ENCODE measurements at regions not wholly inside any gene's neighbourhood (a gene's known extent, or its start where the extent isn't known, plus 50 kb on each side); places are given as distances from the start of the nearest gene placed in this dataset.

GRCh38 chr6:50945789-50946188 lies 127.1 kb downstream of the TFAP2B start:
- Histone ChIP-seq H3K9me3 (no peaks in the 10 kb centered on the region), H3K36me3 (no peaks in the 10 kb centered on the region)

GRCh38 chr6:50952092-50952907 lies 133.6 kb downstream of the TFAP2B start:
- Histone ChIP-seq H3K9me3 (no peaks in the 10 kb centered on the region), H3K4me1 (peaks cover 4% of the 10 kb centered on the region), H3K27me3 (no peaks in the 10 kb centered on the region), H3K36me3 (no peaks in the 10 kb centered on the region), H3K27ac (no peak overlapping the region), H3K4me3 (no peak overlapping the region)
- WGBS = 37% methylated on average over 5 of the region's 5 CpGs
- DNase-seq (ENCODE audit: low spot score in 2 of 2) = no peak
- TF ChIP-seq CTCF (IDR thresholded peaks at IDR 0.05) (no peak), POLR2AphosphoS5 (IDR thresholded peaks at IDR 0.05) (no peak), EP300 (IDR thresholded peaks at IDR 0.05) (no peak), POLR2A (IDR thresholded peaks at IDR 0.05) (no peak)

More at GRCh38 chr6:50945789-50946188, 127.1 kb downstream of the TFAP2B start:
- TF ChIP-seq EP300 (IDR thresholded peaks at IDR 0.05) (no peak), POLR2AphosphoS5 (IDR thresholded peaks at IDR 0.05) (no peak), CTCF (IDR thresholded peaks at IDR 0.05) (no peak), POLR2A (IDR thresholded peaks at IDR 0.05) (no peak)
- no peak for DNase-seq (ENCODE audit: low spot score in 2 of 2)
- Histone ChIP-seq H3K27ac (no peak overlapping the region), H3K27me3 (no peaks in the 10 kb centered on the region), H3K4me1 (no peaks in the 10 kb centered on the region), H3K4me3 (no peak overlapping the region)
- 63% methylated on average over 2 of the region's 2 CpGs for WGBS

GRCh38 chr6:50956014-50956413 lies 137.3 kb downstream of the TFAP2B start:
- WGBS = 95% methylated on average over 6 of the region's 6 CpGs
- Histone ChIP-seq H3K36me3 (no peaks in the 10 kb centered on the region), H3K27me3 (no peaks in the 10 kb centered on the region), H3K27ac (no peak overlapping the region), H3K4me1 (peaks cover 4% of the 10 kb centered on the region), H3K4me3 (no peak overlapping the region), H3K9me3 (no peaks in the 10 kb centered on the region)
- no peak for TF ChIP-seq CTCF (IDR thresholded peaks at IDR 0.05)
- TF ChIP-seq POLR2A (IDR thresholded peaks at IDR 0.05) = no peak
- TF ChIP-seq POLR2AphosphoS5 (IDR thresholded peaks at IDR 0.05) = no peak
- no peak for TF ChIP-seq EP300 (IDR thresholded peaks at IDR 0.05)
- DNase-seq (ENCODE audit: low spot score in 2 of 2) = no peak

- Histone ChIP-seq H3K4me3 (no peak overlapping the region), H3K9me3 (no peaks in the 10 kb centered on the region), H3K4me1 (no peaks in the 10 kb centered on the region), H3K27me3 (no peaks in the 10 kb centered on the region), H3K27ac (no peak overlapping the region), H3K36me3 (no peaks in the 10 kb centered on the region)
- no peak for TF ChIP-seq EP300 (IDR thresholded peaks at IDR 0.05)
- no peak for TF ChIP-seq CTCF (IDR thresholded peaks at IDR 0.05)
- DNase-seq (ENCODE audit: low spot score in 2 of 2) = no peak
- WGBS = 81% methylated on average over 1 of the region's 1 CpG
Measured at GRCh38 chr6:50958148-50958697, 139.6 kb downstream of the TFAP2B start.

GRCh38 chr6:50959081-50959641 lies 140.5 kb downstream of the TFAP2B start:
- WGBS = 91% methylated on average over 4 of the region's 4 CpGs
- H3K27me3 ChIP-seq = no peaks in the 10 kb centered on the region
- TF ChIP-seq EP300 (IDR thresholded peaks at IDR 0.05) = no peak
- no peak for TF ChIP-seq POLR2A (IDR thresholded peaks at IDR 0.05)
- TF ChIP-seq CTCF (IDR thresholded peaks at IDR 0.05) = no peak
- TF ChIP-seq POLR2AphosphoS5 (IDR thresholded peaks at IDR 0.05) = no peak
- H3K36me3 ChIP-seq = no peaks in the 10 kb centered on the region
- no peak overlapping the region for H3K27ac ChIP-seq
- H3K4me3 ChIP-seq = no peak overlapping the region
- no peaks in the 10 kb centered on the region for H3K4me1 ChIP-seq
- H3K9me3 ChIP-seq = no peaks in the 10 kb centered on the region
- no peak for DNase-seq (ENCODE audit: low spot score in 2 of 2)

Measured in suprapubic skin (tissue), 4 donors.